ENCODE measurements at regions not wholly inside any gene's neighbourhood (a gene's known extent, or its start where the extent isn't known, plus 50 kb on each side); places are given as distances from the start of the nearest gene placed in this dataset.

- TF ChIP-seq POLR2A (IDR thresholded peaks at IDR 0.05), result no peak
- no peak for TF ChIP-seq POLR2AphosphoS5 (IDR thresholded peaks at IDR 0.05)
- no peak for TF ChIP-seq CTCF (IDR thresholded peaks at IDR 0.05)
- no peak for TF ChIP-seq EP300 (IDR thresholded peaks at IDR 0.05)
- 35 to 54% methylated on average over 5 of the region's 5 CpGs for WGBS, 2 donors
- no peak for DNase-seq
These were observed 245.3 kb downstream of the MAFB start for GRCh38 chr20:40443753-40444152.

GRCh38 chr20:40442181-40442963 lies 246.7 kb downstream of the MAFB start:
- Histone ChIP-seq H3K27ac (no peak overlapping the region), H3K27me3 (no peaks in the 10 kb centered on the region), H3K9me3 (no peaks in the 10 kb centered on the region), H3K4me1 (no peaks in the 10 kb centered on the region), H3K36me3 (no peaks in the 10 kb centered on the region), H3K4me3 (no peak overlapping the region)
- TF ChIP-seq POLR2A (IDR thresholded peaks at IDR 0.05) (no peak), EP300 (IDR thresholded peaks at IDR 0.05) (no peak), POLR2AphosphoS5 (IDR thresholded peaks at IDR 0.05) (no peak)
- intact Hi-C loops (cut with DNase I), result no loop called here
- 68 to 77% methylated on average over 8 of the region's 8 CpGs for WGBS, 2 donors
- no peak for DNase-seq

More at GRCh38 chr20:40443753-40444152, 245.3 kb downstream of the MAFB start:
- Histone ChIP-seq H3K27ac (no peak overlapping the region), H3K9me3 (no peaks in the 10 kb centered on the region), H3K4me1 (no peaks in the 10 kb centered on the region), H3K36me3 (no peaks in the 10 kb centered on the region), H3K4me3 (no peak overlapping the region), H3K27me3 (no peaks in the 10 kb centered on the region)
- intact Hi-C loops (cut with DNase I), result no loop called here

- TF ChIP-seq POLR2A (IDR thresholded peaks at IDR 0.05) (no peak), POLR2AphosphoS5 (IDR thresholded peaks at IDR 0.05) (no peak), EP300 (IDR thresholded peaks at IDR 0.05) (no peak), CTCF (IDR thresholded peaks at IDR 0.05) (no peak)
- no peaks in the 10 kb centered on the region for H3K4me1 ChIP-seq
- H3K36me3 ChIP-seq, result no peaks in the 10 kb centered on the region
- no peaks in the 10 kb centered on the region for H3K27me3 ChIP-seq
- H3K9me3 ChIP-seq, result no peaks in the 10 kb centered on the region
- intact Hi-C loops (cut with DNase I), result no loop called here
- H3K4me3 ChIP-seq, result no peak overlapping the region
- no peak overlapping the region for H3K27ac ChIP-seq
- WGBS, 2 donors, result 88 to 90% methylated on average over 3 of the region's 3 CpGs
- no peak for DNase-seq
These were observed 247.3 kb downstream of the MAFB start for GRCh38 chr20:40441771-40442170.

GRCh38 chr20:40438161-40438830 lies 250.7 kb downstream of the MAFB start:
- no peaks in the 10 kb centered on the region for H3K9me3 ChIP-seq
- no peak overlapping the region for H3K27ac ChIP-seq
- TF ChIP-seq EP300 (IDR thresholded peaks at IDR 0.05), result no peak
- TF ChIP-seq POLR2A (IDR thresholded peaks at IDR 0.05), result no peak
- no peak for TF ChIP-seq POLR2AphosphoS5 (IDR thresholded peaks at IDR 0.05)
- no peak for TF ChIP-seq CTCF (IDR thresholded peaks at IDR 0.05)
- DNase-seq, result no peak
- H3K4me1 ChIP-seq, result no peaks in the 10 kb centered on the region
- no peak overlapping the region for H3K4me3 ChIP-seq
- no peaks in the 10 kb centered on the region for H3K27me3 ChIP-seq
- intact Hi-C loops (cut with DNase I), result no loop called here
- no peaks in the 10 kb centered on the region for H3K36me3 ChIP-seq
- 81 to 82% methylated on average over 8 of the region's 8 CpGs for WGBS, 2 donors

- Histone ChIP-seq H3K36me3 (no peaks in the 10 kb centered on the region), H3K9me3 (no peaks in the 10 kb centered on the region), H3K4me1 (no peaks in the 10 kb centered on the region), H3K27me3 (no peaks in the 10 kb centered on the region), H3K27ac (no peak overlapping the region), H3K4me3 (no peak overlapping the region)
- no peak for DNase-seq
- TF ChIP-seq POLR2A (IDR thresholded peaks at IDR 0.05) (no peak), CTCF (IDR thresholded peaks at IDR 0.05) (no peak), EP300 (IDR thresholded peaks at IDR 0.05) (no peak), POLR2AphosphoS5 (IDR thresholded peaks at IDR 0.05) (no peak)
- intact Hi-C loops (cut with DNase I), result no loop called here
- WGBS, 2 donors, result 95 to 97% methylated on average over 1 of the region's 1 CpG
These were observed 253.0 kb downstream of the MAFB start for GRCh38 chr20:40436011-40436410.

All from sigmoid colon (tissue), 6 donors.